Astrocyte (in vitro differentiated cells and primary cell): ENCODE measurements at regions not wholly inside any gene's neighbourhood (a gene's known extent, or its start where the extent isn't known, plus 50 kb on each side); places are given as distances from the start of the nearest gene placed in this dataset.

Source experiments
- EZH2 ChIP-seq: IDR thresholded peaks from 2 replicates; pipeline ENCODE4 v1.6.1; 2012; ENCODE audit warnings: mild to moderate bottlenecking, low read length, inconsistent platforms; ENCODE audit not compliant: insufficient read depth
- TF ChIP-seq, protein P1 (sequence below): IDR thresholded peaks from 2 replicates; pipeline ENCODE4 v1.5.1; 2011; ENCODE audit warnings: low read depth, mild to moderate bottlenecking, inconsistent platforms, low read length, moderate library complexity; ENCODE audit not compliant: insufficient read depth

DNA sequence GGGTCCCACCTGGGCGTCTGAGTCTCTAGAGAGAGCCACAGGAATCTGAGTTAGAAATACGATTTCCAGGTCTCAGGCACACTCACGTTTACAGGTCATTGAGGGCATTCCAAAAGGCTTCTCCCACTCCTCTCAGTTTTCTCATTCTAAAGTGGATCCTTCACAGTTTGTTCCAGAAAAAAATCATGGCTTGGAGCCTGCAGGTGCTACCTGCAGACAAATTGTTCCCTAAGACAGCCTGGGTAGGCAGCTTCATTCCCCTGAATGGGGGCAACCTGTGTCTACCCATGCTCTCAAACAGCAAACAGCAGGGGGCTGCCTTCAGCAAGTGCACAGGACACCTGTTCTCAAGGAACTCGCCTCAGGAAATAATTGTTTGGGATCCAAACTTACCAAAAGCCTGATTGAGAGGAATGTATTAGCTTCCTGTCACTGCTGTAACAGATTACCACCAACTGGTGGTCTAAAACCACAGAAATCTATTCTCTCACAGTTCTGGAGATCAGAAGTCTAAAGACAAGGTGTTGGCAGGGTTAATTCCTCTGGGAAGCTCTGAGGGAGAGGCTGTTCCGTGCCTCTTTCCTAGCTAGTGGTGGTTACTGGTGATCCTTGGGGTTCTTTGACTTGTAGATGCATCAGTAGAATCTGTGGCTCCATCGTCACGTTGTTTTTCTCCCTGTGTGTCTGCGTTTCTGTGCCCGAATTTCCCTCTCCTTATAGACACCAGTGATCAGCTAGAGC lies 117.2 kb downstream of the RAB11FIP2 start:
- TF ChIP-seq, protein P1, sequence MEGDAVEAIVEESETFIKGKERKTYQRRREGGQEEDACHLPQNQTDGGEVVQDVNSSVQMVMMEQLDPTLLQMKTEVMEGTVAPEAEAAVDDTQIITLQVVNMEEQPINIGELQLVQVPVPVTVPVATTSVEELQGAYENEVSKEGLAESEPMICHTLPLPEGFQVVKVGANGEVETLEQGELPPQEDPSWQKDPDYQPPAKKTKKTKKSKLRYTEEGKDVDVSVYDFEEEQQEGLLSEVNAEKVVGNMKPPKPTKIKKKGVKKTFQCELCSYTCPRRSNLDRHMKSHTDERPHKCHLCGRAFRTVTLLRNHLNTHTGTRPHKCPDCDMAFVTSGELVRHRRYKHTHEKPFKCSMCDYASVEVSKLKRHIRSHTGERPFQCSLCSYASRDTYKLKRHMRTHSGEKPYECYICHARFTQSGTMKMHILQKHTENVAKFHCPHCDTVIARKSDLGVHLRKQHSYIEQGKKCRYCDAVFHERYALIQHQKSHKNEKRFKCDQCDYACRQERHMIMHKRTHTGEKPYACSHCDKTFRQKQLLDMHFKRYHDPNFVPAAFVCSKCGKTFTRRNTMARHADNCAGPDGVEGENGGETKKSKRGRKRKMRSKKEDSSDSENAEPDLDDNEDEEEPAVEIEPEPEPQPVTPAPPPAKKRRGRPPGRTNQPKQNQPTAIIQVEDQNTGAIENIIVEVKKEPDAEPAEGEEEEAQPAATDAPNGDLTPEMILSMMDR, result no peak
- TF ChIP-seq EZH2, result no peak
